ENCODE measurements at regions not wholly inside any gene's neighbourhood (a gene's known extent, or its start where the extent isn't known, plus 50 kb on each side); places are given as distances from the start of the nearest gene placed in this dataset.
"Not testable (repeated sequence)": the region's sequence is repeated elsewhere in the genome, so short reads cannot be mapped to it uniquely, and the experiment has no call there.

- not testable (repeated sequence) for TF ChIP-seq CTCF (tag by site-specific recombination; IDR thresholded peaks at IDR 0.05); PRDM4 (tag by site-specific recombination; IDR thresholded peaks at IDR 0.05); ZNF518A (tag by site-specific recombination; conservative IDR thresholded peaks at IDR 0.05; ENCODE audit: low read depth); ZNF76 (tag by site-specific recombination; IDR thresholded peaks at IDR 0.05; ENCODE audit: borderline replicate concordance, low read depth); REST (tag by site-specific recombination; IDR thresholded peaks at IDR 0.05); ZNF513 (tag by site-specific recombination; IDR thresholded peaks at IDR 0.05); YY1 (tag by site-specific recombination; IDR thresholded peaks at IDR 0.05); ZNF561 (tag by site-specific recombination; IDR thresholded peaks at IDR 0.05; ENCODE audit: borderline replicate concordance)
These were observed 144.4 kb downstream of the ZNF22 start for GRCh38 chr10:45145143-45145542.

All from HEK293 (cell line).